GM23338 (cell line): ENCODE measurements at regions not wholly inside any gene's neighbourhood (a gene's known extent, or its start where the extent isn't known, plus 50 kb on each side); places are given as distances from the start of the nearest gene placed in this dataset.

Source experiments
- ATAC-seq: fragments of 200-7000 bp; cut with Tn5 transposase; 3 replicates; pipeline ENCODE4 v1.9.1; 2020
- DNase-seq: peaks from one replicate; pipeline ENCODE4 v3.0.0-alpha.2; 2015; ENCODE audit warnings: low spot score
- H2AFZ ChIP-seq: fragments of 200-600 bp; sonication (generic); 2 replicates; pipeline ENCODE4 v1.8.0; 2016; ENCODE audit warnings: antibody characterized with exemption, mild to moderate bottlenecking, moderate library complexity
- H3F3A ChIP-seq: fragments of 200-600 bp; sonication (generic); replicated peaks from 2 replicates; pipeline ENCODE4 v1.8.0; 2017; ENCODE audit warnings: antibody characterized with exemption, mixed run types, low read depth
- H3K27ac ChIP-seq: fragments of 200-600 bp; sonication (generic); 2 replicates; pipeline ENCODE4 v1.6.1; 2016; ENCODE audit warnings: low read depth
- H3K27me3 ChIP-seq: fragments of 200-600 bp; sonication (generic); 2 replicates; pipeline ENCODE4 v1.8.0; 2016; ENCODE audit warnings: mild to moderate bottlenecking, mixed run types, moderate library complexity; ENCODE audit not compliant: insufficient read depth
- H3K36me3 ChIP-seq: fragments of 200-600 bp; sonication (generic); 2 replicates; pipeline ENCODE4 v1.8.0; 2016; ENCODE audit warnings: mild to moderate bottlenecking; ENCODE audit not compliant: insufficient read depth
- H3K4me1 ChIP-seq: fragments of 200-600 bp; sonication (generic); 2 replicates; pipeline ENCODE4 v1.8.0; 2016; ENCODE audit warnings: mild to moderate bottlenecking, moderate library complexity; ENCODE audit not compliant: insufficient read depth
- H3K4me2 ChIP-seq: fragments of 200-600 bp; sonication (generic); 2 replicates; pipeline ENCODE4 v1.7.1; 2017; ENCODE audit warnings: mixed run types
- H3K4me3 ChIP-seq: fragments of 200-600 bp; sonication (generic); 2 replicates; pipeline ENCODE4 v1.6.1; 2016; ENCODE audit warnings: mixed run types
- H3K79me2 ChIP-seq: fragments of 200-600 bp; sonication (generic); replicated peaks from 2 replicates; pipeline ENCODE4 v1.8.0; 2017; ENCODE audit warnings: mild to moderate bottlenecking; ENCODE audit not compliant: insufficient read depth
- H3K9me2 ChIP-seq: fragments of 200-600 bp; sonication (generic); 2 replicates; pipeline ENCODE4 v1.8.0; 2017; ENCODE audit not compliant: insufficient read depth
- H4K20me1 ChIP-seq: fragments of 200-600 bp; sonication (generic); replicated peaks from 2 replicates; pipeline ENCODE4 v1.8.0; 2017; ENCODE audit warnings: mild to moderate bottlenecking; ENCODE audit not compliant: insufficient read depth
- H3K27ac Mint-ChIP-seq: 2 replicates; pipeline ENCODE4 v1.8.0; 2020; ENCODE audit warnings: inconsistent platforms, mild to moderate bottlenecking, moderate library complexity, mixed read lengths
- H3K27me3 Mint-ChIP-seq: 3 replicates; pipeline ENCODE4 v1.8.0; 2022; ENCODE audit warnings: low read depth, mild to moderate bottlenecking, moderate library complexity, mixed read lengths, inconsistent platforms; ENCODE audit not compliant: insufficient read depth, poor library complexity
- H3K36me3 Mint-ChIP-seq: 3 replicates; pipeline ENCODE4 v1.8.0; 2021; ENCODE audit warnings: low read depth, mild to moderate bottlenecking, inconsistent platforms, moderate library complexity, mixed read lengths
- H3K4me1 Mint-ChIP-seq: 3 replicates; pipeline ENCODE4 v1.8.0; 2020; ENCODE audit warnings: mild to moderate bottlenecking, inconsistent platforms, mixed read lengths
- H3K4me3 Mint-ChIP-seq: 3 replicates; pipeline ENCODE4 v1.8.0; 2021; ENCODE audit warnings: moderate library complexity, mild to moderate bottlenecking, inconsistent platforms, mixed read lengths
- H3K9me3 Mint-ChIP-seq: 3 replicates; pipeline ENCODE4 v1.8.0; 2020; ENCODE audit warnings: moderate library complexity, mild to moderate bottlenecking, inconsistent platforms, mixed read lengths
- EZH2phosphoT487 ChIP-seq: fragments of 200-600 bp; sonication (generic); IDR thresholded peaks from one replicate; pipeline ENCODE4 v1.8.1; 2018; ENCODE audit warnings: antibody characterized with exemption; ENCODE audit not compliant: unreplicated experiment
- STAT1 ChIP-seq: IDR thresholded peaks from one replicate; pipeline ENCODE4 v1.6.1; 2016; ENCODE audit warnings: antibody characterized with exemption; ENCODE audit not compliant: unreplicated experiment
- ZNF114 ChIP-seq: fragments of 250-450 bp; sonication (Bioruptor Pico); IDR thresholded peaks from 2 replicates; pipeline ENCODE4 v1.5.0; 2020; ENCODE audit warnings: mild to moderate bottlenecking, moderate library complexity
- ZNF331 ChIP-seq: fragments of 250-450 bp; sonication (Bioruptor Pico); IDR thresholded peaks from 2 replicates; pipeline ENCODE4 v1.5.0; 2020; ENCODE audit warnings: low read depth, mild to moderate bottlenecking, moderate library complexity
- ZNF462 ChIP-seq: fragments of 250-450 bp; sonication (Bioruptor Pico); IDR thresholded peaks from 2 replicates; pipeline ENCODE4 v1.5.0; 2020; ENCODE audit warnings: mild to moderate bottlenecking, moderate library complexity
- TF ChIP-seq, protein P1 (sequence below): IDR thresholded peaks from 2 replicates; pipeline ENCODE4 v1.6.1; 2016; ENCODE audit warnings: antibody characterized with exemption
- TF ChIP-seq, protein P2 (sequence below), 2 experiments: fragments of 200-600 bp in 1 of 2; sonication (generic) in 1 of 2; conservative IDR thresholded peaks; 2 replicates each; pipeline versions ENCODE4 v1.5.1 to v1.6.1; 2016 to 2017; ENCODE audit warnings: antibody characterized with exemption in 2 of 2, low read depth in 2 of 2, mild to moderate bottlenecking in 2 of 2, moderate library complexity in 1 of 2

GRCh38 chr11:95344932-95345642 lies 114.1 kb upstream of the SESN3 start:
- peaks cover 2% of the 10 kb centered on the region for H3K27me3 Mint-ChIP-seq
- Histone ChIP-seq H4K20me1 (no peaks in the 10 kb centered on the region), H3K4me2 (no peak overlapping the region), H3K27me3 (no peaks in the 10 kb centered on the region), H3K79me2 (no peaks in the 10 kb centered on the region), H2AFZ (no peak overlapping the region), H3K4me1 (peaks cover 3% of the 10 kb centered on the region; the same call in 1 of the 2 replicates), H3F3A (no peaks in the 10 kb centered on the region), H3K36me3 (no peaks in the 10 kb centered on the region), H3K9me2 (peaks cover 11% of the 10 kb centered on the region), H3K4me3 (no peak overlapping the region), H3K27ac (no peak overlapping the region)
- DNase-seq (no peak), ATAC-seq (no peak)
- no peak for TF ChIP-seq STAT1
- TF ChIP-seq ZNF462 (CRISPR knock-in tag), result no peak
- TF ChIP-seq, protein P1, sequence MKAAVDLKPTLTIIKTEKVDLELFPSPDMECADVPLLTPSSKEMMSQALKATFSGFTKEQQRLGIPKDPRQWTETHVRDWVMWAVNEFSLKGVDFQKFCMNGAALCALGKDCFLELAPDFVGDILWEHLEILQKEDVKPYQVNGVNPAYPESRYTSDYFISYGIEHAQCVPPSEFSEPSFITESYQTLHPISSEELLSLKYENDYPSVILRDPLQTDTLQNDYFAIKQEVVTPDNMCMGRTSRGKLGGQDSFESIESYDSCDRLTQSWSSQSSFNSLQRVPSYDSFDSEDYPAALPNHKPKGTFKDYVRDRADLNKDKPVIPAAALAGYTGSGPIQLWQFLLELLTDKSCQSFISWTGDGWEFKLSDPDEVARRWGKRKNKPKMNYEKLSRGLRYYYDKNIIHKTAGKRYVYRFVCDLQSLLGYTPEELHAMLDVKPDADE, result no peak
- H3K36me3 Mint-ChIP-seq, result peaks cover 5% of the 10 kb centered on the region; the same call in 1 of the 3 replicates
- peaks cover 6% of the 10 kb centered on the region; the same call in 2 of the 3 replicates for H3K9me3 Mint-ChIP-seq
- H3K4me3 Mint-ChIP-seq, result no peak overlapping the region
- peaks cover 15% of the 10 kb centered on the region for H3K4me1 Mint-ChIP-seq
- no peak overlapping the region for H3K27ac Mint-ChIP-seq

DNA sequence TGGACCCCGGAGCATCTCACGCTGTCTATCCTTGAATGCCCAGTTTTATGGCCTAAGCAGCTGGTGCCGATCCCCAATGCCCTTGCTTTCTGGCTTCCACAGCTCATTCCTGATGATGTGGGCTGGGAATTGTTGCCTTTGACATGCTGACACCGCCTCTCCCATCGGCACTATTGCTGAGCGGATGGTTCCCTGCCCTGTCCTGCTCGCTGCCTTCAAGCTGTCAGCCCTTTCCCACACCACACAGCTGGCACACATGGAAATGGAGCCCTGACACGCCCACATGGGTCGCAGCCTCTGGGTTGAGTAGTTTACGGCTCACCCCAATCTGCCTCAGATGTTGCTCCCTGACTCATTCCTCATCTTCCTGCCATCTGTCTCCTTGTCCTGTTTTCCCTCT lies 110.2 kb upstream of the SESN3 start:
- H3K9me3 Mint-ChIP-seq, result no peaks in the 10 kb centered on the region
- peaks cover 41% of the 10 kb centered on the region for H3K4me1 ChIP-seq
- TF ChIP-seq, protein P2, sequence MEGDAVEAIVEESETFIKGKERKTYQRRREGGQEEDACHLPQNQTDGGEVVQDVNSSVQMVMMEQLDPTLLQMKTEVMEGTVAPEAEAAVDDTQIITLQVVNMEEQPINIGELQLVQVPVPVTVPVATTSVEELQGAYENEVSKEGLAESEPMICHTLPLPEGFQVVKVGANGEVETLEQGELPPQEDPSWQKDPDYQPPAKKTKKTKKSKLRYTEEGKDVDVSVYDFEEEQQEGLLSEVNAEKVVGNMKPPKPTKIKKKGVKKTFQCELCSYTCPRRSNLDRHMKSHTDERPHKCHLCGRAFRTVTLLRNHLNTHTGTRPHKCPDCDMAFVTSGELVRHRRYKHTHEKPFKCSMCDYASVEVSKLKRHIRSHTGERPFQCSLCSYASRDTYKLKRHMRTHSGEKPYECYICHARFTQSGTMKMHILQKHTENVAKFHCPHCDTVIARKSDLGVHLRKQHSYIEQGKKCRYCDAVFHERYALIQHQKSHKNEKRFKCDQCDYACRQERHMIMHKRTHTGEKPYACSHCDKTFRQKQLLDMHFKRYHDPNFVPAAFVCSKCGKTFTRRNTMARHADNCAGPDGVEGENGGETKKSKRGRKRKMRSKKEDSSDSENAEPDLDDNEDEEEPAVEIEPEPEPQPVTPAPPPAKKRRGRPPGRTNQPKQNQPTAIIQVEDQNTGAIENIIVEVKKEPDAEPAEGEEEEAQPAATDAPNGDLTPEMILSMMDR (conservative IDR thresholded peaks at IDR 0.05; ENCODE audit: low read depth in 2 of 2), result no peak
- TF ChIP-seq STAT1, result no peak
- no peak for TF ChIP-seq ZNF114 (CRISPR knock-in tag)
- TF ChIP-seq ZNF331 (CRISPR knock-in tag), result no peak
- TF ChIP-seq EZH2phosphoT487, result no peak

More for the DNA sequence above, 110.2 kb upstream of the SESN3 start:
- DNase-seq (no peak), ATAC-seq (no peak)
- peaks cover 20% of the 10 kb centered on the region for H3K4me1 Mint-ChIP-seq
- Histone ChIP-seq H3K27me3 (no peaks in the 10 kb centered on the region), H3K4me3 (no peak overlapping the region), H2AFZ (0 out of 2 replicates have a peak overlapping the region, but pooled peaks have one; percentile 40), H3K9me2 (peaks cover 7% of the 10 kb centered on the region), H3F3A (peaks cover 4% of the 10 kb centered on the region; the same call in 1 of the 2 replicates), H3K4me2 (no peak overlapping the region), H3K36me3 (no peaks in the 10 kb centered on the region), H3K27ac (no peak overlapping the region), H3K79me2 (no peaks in the 10 kb centered on the region), H4K20me1 (no peaks in the 10 kb centered on the region)
- H3K27me3 Mint-ChIP-seq, result peaks cover 2% of the 10 kb centered on the region
- H3K36me3 Mint-ChIP-seq, result no peaks in the 10 kb centered on the region
- no peak overlapping the region for H3K4me3 Mint-ChIP-seq
- H3K27ac Mint-ChIP-seq, result no peak overlapping the region
